DMS79 treated with DMSO at 0.1 percent for 48 hours (cell line): ENCODE measurements at regions not wholly inside any gene's neighbourhood (a gene's known extent, or its start where the extent isn't known, plus 50 kb on each side); places are given as distances from the start of the nearest gene placed in this dataset.
A peak's percentile ranks its signal among the peaks of the same experiment; 100 is the strongest.

ENCODE experiments used
- DNase-seq: peaks from one replicate; lab custom pipeline; 2025; lab: John Stamatoyannopoulos, UW

DNA sequence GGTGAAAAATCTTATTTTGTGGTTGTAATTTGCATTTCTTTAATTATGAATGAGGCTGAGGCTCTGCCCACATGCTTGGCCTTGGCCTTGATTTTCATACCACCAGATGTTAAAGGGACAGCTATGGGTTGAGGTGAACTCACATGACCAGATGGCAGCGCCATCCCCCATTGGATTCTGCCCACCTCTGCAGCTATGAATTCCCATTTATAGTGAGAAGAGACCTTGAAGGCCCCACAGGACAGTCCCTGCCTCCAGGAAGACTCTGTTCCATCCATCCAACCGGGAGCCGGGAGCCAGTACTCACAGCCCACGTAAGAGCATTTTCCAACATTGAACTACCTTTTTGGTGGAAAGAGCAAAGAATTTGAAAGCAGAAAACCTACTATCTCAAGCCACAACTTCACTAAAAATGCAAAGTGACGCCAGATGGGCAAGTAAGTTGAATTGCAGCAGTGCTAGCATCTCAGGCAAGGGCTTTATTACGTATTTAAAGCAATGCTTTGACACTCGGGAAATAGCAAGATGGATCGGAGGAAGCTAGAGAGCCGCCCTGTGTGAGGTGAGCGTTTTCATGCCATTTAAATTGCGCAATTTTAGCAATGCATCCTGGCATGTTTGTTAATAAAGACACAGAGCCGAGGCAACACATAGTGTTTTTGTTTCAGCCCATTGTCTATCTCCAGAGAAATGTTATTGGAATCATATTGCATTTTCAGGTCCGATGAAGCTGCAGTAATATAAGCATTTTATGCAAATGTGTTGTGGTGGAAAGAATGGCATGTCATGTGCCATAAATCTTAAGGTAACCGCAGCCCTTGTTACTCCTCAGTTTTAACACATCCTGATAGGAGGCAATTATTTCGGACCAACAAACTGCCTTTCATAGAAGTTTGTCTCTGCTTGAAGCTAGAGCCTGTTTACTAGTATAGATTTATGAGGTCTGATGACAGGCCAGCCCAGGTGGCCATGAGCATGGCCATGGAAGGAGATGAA is 273.4 kb upstream of the TNRC6C start:
- DNase-seq = no peak

DNA sequence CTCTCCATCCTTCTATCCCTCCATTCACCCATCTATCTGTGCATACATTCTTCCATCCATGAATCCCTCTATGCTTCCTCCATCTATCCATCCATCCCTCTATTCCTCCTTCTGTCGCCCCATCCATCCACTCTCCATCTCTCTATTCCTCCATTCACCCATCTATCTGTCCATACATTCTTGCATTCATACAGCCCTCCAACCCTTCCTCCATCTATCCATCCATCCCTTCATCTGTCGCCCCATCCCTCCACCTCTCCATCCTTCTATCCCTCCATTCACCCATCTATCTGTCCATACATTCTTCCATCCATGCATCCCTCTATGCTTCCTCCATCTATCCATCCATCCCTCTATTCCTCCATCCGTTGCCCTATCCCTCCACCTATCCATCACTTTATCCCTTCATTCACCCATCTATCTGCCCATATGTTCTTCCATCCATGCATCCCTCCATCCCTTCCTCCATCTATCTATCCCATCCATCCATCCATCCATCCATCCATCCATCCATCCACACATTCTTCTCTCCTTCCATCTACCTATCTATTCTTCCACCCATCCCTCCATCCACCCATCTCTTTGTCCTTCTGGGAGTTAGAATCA is 272.5 kb upstream of the TNRC6C start:
- no peak for DNase-seq

DNA sequence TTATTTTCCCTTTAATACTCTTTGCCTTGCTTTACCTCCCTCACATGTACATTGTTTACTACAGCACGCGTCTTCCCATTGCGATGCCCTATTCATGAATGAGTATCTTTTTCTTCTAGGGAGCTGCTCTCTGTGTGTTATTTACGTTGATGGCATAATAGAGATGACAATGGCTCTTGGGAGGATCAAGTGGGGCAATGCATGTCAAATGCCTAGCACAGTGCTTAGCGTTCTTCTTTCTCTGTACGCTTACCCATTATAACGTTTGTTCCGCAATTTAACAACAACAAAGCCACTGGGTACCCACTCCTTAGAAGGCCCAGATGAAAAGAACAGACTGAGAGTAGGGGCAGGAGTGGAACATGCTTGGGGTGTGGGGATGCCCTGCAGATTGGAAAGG is 271.6 kb upstream of the TNRC6C start:
- DNase-seq = no peak

DNA sequence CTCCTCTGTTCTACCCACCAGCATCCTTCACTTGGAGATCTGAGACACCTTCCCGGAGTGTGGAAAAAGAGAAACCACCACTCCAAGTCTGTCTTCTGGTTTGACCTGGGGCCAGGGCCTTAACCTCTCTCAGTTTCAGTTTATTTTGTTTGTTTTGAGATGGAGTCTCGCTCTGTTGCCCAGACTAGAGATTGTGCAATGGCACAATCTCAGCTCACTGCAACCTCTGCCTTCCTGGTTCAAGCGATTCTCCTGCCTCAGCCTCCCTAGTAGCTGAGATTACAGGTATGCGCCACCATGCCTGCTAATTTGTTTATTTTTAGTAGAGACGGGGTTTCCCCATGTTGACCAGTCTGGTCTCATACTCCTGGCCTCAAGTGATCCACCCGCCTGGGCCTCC is 271.1 kb upstream of the TNRC6C start:
- no peak for DNase-seq

DNA sequence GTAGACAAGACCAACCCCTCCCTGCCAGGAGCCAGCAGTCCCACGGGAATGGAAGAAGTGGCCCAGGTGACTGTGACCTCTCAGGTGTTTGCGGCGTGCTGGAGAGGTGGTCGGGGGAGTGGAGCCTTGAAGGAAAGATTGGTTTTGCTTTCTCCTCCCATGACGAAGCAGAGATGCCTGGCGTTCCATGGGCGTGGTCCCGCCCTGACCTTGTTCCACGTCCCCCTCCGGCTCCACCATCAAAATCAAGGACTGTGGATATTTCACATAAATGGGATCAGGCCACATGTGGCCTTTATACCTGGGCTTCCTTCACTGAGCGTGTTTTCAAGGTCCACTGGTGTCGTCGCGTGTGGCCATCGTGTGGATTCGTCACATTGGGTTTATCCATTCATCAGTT is 270.6 kb upstream of the TNRC6C start:
- no peak for DNase-seq

DNA sequence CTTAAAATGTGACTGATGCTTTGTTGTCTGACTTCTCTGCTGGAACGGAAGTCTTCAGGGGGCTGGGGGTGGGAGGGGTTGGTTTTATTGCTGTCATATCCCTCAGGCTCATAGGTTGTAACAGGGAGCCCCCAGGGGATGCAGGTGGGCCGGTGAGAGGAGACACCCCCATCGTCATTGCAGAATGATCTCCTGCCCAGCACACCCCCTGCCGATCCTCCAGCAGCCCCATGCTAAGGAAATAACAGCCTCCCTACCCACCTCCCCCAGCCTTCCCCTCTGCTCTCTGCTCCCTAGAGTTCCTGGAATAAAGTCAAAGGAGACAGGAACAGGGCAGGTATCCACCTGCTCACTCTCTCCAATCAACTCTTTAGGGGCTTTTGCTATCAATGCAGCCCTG is 270.1 kb upstream of the TNRC6C start:
- DNase-seq = no peak

DNA sequence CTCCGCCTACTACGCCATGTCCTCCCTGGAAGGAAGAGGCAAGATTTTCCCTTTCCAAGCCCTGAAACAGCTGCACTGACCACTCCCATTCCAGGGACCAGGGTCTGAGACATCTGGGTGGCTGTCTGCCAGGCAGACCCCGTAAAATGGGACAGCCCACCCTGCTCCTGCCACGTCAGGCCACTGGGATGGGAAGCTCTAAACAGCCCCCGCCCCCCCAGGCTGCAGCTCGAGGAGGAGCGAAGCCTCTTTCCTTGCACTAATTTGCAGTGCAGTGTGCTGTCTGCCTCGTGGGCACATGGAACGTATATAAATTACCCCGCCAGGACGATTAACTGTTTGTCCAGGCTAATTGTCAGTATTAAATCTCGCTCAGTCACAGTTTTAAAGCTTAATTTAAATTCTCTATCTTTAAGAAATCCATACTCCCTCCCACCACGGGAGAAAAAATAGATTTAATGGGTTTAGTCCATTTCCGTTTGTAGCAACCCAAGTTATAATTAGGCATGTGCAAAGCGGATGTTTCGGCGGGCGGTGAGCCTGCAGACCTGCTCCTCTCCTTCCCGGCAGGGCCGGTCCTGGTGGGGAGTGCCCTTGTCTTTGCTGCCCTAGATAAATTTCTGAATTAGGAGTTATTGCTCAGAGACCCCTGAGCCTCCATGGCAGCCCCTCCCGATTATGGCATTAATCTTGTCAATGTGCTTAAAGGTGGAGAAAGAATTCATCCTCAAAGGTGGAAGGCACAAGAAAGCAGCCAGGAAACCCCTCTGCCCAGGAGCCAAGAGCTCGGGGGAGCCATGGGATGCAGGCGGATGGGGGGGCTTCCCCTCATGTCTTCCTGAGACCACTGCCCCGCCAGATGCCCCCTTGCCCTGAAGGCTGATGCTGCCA is 268.0 kb upstream of the TNRC6C start:
- DNase-seq = no peak

DNA sequence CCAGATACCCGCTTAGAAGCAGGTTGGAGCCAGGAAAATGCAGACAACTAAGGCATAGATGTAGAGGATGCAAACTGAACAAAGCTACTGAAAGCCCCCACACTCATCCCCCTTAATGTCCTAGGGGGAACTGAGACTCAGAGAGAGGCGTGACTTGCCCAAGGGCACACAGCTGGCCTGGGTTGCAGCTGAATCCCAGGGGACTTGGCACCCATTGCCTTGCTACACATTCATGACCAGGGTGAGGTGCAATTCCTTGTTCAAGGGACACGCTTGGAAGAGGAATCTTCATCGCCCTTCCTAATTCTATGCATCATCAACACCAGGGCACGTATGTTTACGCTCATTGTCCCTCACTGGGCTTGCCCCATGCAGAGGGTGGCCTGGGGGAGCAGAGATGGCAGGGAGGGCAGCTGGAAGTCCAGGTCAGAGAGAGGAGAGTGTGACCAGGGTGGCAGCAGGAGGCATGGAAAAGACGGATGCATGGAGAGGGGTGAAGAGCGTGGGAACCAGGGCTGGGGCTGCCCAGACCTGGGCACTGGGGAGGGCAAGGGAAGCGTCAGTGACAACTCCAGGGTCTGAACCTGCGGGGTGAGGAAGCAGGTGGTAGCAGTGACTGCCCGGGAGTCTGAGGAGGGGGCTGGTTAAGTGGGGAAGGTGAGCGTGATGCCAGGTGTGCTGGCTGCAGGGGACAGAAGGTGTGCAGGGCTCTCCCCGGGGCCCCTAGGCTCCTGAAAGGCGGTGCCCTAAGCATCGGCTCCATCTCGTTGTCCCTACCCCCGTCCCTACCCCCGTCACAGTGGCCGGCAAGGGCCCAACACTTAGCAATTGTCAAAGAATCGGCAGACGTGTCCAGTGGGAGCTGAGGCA is 267.1 kb upstream of the TNRC6C start:
- no peak for DNase-seq

DNA sequence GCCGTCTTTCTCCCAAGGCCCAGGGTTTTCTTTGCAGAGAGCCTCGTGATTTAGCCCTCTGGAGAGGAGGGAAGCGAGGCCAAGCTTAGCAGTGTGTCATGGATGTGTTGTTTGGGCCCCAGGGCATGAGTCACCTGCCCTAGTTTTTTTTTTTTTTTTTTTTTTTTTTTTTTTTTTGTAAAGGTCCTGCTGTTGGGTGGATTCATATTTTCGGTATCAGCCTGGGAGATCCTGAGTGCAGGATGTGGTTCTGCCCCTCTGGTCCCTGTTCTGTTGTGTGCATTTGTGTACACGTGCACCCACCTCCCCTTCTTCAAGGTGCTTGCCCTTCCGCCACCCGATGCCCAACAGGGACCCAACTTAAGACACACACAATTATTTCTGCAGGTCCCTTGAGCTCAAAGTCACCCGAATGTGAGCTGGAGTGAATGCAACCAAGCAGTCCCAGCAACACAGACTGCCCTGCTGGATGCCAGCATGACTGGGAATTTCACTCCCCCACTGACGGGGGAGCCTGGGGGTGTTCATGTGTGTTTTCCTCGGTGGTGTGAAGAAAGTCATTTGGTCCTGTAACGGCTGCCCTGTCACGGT is 265.8 kb upstream of the TNRC6C start:
- no peak for DNase-seq

DNA sequence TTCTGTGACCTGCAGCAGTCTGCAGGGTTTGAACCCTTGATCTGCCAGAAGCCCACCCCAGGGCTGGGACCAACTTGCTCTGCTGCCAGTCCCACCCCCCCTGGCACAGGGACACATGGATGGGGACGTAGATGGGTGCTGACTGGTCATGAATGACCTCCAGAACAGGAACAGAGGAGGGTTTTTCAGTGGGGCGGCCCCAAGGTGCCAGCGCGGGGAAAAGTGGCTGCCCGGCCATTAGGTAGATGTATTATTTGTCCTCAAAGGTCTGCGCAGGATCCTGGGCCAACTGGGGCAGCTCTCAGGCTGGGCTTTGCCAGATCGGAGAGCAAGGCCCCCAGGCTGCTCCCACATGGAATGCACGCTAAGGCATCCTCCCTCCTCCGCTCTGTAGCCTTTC is 265.2 kb upstream of the TNRC6C start:
- DNase-seq = no peak

DNA sequence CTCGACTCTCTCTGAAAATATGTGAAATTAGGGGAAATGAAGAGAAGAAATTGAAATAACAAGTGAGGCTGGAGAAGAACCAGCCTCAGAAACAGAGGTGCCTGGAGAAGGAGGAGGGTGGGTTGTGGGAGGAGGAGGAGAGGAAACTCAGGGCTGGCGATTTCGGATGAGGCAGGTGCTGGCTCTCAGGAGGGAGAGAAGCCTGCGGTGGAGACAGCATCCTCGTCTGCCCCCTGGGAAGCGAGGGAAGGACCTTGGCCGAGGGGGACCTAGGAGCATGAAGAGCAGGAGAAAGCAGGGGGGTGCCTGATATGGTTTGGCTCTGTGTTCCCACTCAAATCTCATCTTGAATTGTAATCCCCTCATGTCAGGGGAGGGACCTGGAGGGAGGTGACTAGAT is 264.7 kb upstream of the TNRC6C start:
- no peak for DNase-seq

DNA sequence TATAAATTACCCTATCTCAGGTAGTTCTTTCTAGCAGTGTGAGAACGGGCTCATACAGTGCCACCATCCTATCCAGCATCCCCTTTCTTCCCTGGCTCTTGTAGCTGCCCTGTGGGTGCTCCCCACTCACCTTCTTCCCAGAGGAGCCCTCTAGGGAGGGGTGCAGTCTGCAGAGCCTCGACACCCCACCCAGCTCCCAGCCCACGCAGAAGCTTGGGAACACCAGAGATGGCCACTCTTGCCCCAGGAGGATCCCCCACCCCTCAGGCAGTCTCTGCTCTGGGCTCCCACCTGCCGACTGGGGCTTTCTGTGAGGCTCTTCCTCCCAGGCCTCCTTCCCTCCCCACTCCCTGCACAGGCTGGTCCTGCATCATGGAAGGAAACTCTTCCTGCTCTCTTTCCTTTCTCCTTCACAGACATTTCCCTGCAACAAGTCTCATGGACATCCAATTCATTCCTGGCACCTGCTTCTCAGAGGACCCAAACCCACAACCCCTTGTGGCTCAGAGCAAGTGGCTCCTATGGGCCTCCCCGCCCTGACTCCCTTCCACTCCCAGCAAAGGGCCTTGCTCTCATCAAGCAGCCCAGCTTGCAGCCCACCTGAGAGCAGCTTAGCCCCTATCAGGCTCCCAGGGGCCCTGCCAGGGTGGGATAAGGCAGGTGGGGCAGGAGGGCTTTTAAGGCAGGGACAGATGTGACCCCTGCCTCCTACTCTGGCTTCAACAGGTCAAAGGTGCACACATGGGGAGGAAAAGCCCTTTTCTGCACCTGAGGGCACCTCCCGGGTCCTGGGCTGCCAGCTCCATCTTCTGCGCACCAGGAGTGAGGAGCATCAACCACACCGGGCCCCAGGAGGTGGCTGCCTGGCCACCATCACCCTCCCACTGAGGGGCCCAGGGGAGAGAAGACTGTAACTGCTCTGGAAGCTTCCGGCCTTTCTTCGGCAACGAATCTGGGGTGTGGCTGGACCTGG is 263.8 kb upstream of the TNRC6C start:
- DNase-seq = no peak

DNA sequence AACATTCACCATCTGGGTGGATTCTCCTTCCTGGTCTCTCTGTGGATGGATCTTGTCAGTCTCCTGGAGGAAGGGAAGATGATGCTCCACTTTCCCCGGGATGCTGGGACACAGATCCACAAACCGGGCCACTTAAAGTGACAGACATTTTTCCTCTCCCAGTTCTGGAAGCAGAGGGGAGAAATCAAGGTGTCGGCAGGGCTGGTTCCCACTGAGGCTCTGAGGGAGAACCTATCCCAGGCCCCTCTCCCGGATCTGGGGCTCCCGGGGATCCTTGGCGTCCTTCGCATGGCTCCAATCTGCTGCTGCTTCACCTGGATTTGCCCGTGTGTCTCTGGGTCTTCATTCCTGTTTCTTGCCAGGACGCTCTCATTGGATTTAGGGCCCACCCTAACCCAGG is 263.1 kb upstream of the TNRC6C start:
- no peak for DNase-seq

DNA sequence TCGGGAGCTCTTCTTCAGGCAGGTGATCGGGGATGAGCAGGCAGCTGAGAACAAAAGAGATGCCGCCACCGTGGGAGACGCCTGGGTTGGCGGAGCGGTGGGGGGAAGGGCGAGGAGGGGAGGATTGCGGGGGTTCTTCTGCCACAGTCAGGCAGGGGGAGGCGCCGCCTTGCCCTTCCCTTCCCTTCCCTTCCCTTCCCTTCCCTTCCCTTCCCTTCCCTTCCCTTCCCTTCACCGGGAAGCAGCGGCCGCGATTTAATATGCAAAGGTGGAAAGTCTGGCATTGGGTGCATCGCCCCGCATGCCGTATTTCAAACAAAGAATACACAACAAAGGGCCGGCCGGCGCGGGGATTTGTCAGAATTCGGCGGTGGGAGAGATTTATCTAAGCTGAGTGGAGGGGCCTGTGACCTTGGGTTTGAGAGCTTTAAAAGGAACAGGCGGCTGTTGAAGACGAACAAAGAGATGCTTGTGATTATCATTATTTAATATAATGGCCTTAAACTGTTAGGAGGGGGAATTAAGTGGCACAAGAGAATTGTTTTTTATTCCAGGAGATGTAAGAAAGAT is 262.3 kb upstream of the TNRC6C start:
- DNase-seq = no peak

DNA sequence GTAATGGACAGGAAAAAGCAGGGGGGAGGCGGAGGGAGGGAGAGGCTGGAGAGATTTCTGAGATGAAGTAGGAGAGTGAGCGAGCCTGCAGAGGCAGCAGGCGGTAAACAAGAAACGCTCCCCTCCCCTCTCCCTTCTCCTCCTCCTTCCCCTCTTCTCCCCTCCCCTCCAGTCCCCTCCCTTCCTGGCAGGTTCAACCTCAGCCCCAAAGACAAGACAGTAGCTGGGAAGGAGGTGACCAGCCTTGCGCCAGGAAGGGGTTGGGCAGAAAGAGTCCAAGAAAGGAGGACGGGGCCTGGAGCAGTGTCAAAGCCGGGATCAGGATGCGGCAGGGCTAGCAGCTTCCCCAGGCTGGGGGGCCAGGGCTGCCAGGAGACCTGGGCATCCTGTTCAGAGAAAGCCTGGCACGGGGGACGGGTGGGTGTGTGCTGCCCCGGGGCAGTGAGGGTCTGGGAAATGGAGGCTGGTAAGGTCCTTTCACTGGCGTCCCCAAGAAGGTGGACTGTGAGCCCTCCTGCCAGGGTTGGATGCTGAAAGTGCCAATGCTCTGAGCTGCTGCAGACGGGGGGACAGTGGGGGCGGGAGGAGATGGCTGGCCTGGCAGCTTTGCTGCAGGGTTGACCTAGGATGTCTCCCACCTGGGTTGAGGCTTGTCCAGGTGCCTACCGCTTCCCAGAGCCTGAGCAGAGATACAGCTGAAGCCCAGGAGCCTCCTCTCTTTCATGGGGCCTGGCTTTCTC is 261.6 kb upstream of the TNRC6C start:
- no peak for DNase-seq

DNA sequence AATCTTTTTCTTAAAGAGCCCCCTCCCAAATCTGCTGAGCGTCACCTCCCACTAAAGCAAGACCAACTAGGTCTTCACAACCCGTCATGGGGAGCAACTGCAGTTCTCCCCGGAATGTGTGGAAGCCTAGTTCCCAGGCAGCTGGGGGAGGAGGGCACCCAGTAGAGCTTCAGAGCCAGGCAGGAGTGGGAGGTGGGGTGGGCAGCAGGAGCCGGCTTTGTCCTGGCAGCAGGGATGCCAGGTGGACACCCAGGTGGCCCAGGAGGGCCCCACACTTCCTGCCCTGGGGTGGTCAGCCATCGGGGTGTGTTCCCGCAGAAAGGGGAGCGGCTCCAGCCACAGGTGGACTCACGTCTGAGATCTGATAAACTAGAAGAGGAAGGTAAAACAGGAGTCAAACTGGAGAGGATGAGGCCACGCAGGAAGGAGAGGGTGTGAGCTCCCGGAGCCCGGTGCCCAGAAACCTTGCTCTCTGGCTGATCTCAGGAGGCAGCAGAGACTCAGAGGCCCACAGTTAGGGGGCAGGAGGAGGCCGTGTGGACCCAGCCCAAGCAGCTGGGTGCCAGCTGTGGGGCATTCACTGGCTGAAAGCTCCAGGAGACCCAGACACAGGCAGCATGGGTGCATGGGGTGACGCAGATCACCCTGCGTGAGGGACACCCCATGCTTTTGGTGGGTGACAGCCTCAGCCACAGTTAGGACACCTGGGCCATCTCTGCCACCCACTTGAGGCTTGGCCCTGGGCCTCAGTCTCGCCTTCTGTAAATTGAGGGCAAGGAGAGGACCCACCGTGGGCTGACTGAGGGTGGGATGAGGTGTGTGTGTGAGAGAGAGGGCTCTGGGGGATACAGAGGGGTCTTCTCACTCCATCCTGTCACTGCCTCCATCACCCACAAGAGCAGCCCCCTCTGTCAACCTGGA is 260.8 kb upstream of the TNRC6C start:
- no peak for DNase-seq

DNA sequence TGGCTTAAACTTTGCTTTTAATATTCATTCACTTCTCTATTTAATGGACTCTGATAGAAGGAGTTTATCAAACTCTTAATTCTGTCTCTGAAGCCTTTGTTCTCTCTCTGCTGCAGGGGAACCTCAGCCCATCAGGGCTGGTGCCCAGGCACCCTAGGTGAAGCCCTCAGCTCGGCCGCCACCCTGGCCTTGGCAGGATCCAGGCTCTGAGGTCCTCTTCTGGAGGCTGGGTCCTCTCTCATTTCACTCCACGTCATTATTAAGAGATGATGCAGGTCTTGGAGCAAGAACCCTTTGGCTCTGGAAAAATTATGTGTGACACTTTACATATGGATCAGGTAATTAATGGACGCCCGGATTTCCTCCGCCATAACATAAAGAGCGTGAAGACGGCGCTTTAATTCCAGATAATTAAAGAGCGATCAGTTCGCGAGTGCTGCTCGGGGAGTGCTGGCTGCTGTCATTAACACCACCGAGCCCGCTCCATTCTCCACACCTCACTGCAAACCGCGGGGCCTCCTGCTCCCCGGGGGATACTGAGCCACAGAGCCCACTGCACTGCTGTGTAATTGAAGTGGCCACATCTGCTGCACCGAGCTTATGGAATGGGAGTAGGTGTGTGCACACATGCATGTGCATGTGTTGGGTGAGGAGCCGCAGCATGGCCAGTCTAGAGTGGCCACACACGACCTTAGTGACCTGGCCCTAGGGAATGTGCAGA is 259.4 kb upstream of the TNRC6C start:
- DNase-seq = peak; percentile 27
